Neural progenitor cell (in vitro differentiated cells): ENCODE measurements at regions not wholly inside any gene's neighbourhood (a gene's known extent, or its start where the extent isn't known, plus 50 kb on each side); places are given as distances from the start of the nearest gene placed in this dataset.

Experiments
- EZH2 ChIP-seq: fragments of 200-600 bp; sonication (generic); IDR thresholded peaks from 2 replicates; pipeline ENCODE4 v1.6.1; 2017; ENCODE audit warnings: antibody characterized with exemption, mild to moderate bottlenecking, moderate library complexity
- EZH2phosphoT487 ChIP-seq: fragments of 200-600 bp; sonication (generic); IDR thresholded peaks from 2 replicates; pipeline ENCODE4 v1.6.1; 2017; ENCODE audit warnings: antibody characterized with exemption
- TF ChIP-seq, protein P1 (sequence below): fragments of 200-600 bp; sonication (generic); IDR thresholded peaks from 2 replicates; pipeline ENCODE4 v1.5.1; 2017; ENCODE audit warnings: antibody characterized with exemption, mild to moderate bottlenecking

- TF ChIP-seq, protein P1, sequence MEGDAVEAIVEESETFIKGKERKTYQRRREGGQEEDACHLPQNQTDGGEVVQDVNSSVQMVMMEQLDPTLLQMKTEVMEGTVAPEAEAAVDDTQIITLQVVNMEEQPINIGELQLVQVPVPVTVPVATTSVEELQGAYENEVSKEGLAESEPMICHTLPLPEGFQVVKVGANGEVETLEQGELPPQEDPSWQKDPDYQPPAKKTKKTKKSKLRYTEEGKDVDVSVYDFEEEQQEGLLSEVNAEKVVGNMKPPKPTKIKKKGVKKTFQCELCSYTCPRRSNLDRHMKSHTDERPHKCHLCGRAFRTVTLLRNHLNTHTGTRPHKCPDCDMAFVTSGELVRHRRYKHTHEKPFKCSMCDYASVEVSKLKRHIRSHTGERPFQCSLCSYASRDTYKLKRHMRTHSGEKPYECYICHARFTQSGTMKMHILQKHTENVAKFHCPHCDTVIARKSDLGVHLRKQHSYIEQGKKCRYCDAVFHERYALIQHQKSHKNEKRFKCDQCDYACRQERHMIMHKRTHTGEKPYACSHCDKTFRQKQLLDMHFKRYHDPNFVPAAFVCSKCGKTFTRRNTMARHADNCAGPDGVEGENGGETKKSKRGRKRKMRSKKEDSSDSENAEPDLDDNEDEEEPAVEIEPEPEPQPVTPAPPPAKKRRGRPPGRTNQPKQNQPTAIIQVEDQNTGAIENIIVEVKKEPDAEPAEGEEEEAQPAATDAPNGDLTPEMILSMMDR, result no peak
- TF ChIP-seq EZH2, result no peak
- TF ChIP-seq EZH2phosphoT487, result no peak
Measured at GRCh38 chr10:107442035-107442505, 277.6 kb upstream of the SORCS1 start.
